B cell (primary cell): ENCODE measurements at regions not wholly inside any gene's neighbourhood (a gene's known extent, or its start where the extent isn't known, plus 50 kb on each side); places are given as distances from the start of the nearest gene placed in this dataset.

Experiments
- ATAC-seq: fragments of 200-7000 bp; cut with Tn5 transposase; one replicate; pipeline ENCODE4 v1.10.0; 2021; ENCODE audit warnings: low read depth, mild to moderate bottlenecking, moderate number of reproducible peaks, moderate library complexity
- CTCF ChIA-PET: fragments of 350-600 bp; sonication (Branson Sonifier 250); formaldehyde crosslinking; loops from one replicate; lab custom pipeline; 2021; ENCODE audit warnings: antibody characterized with exemption, inconsistent platforms; lab: Charles Lee
- POLR2A ChIA-PET: fragments of 350-600 bp; sonication (Branson Sonifier 250); formaldehyde crosslinking; loops from one replicate; lab custom pipeline; 2021; ENCODE audit warnings: antibody characterized with exemption; lab: Charles Lee
- DNase-seq: peaks from one replicate; pipeline ENCODE4 v3.0.0; 2013
- H2AFZ ChIP-seq: 2 replicates; pipeline ENCODE4 v1.6.1; 2012; ENCODE audit warnings: mild to moderate bottlenecking, low read depth, low read length; ENCODE audit not compliant: insufficient read depth, poor library complexity, severe bottlenecking
- H3K27ac ChIP-seq, 2 donors: 1 replicate in 1 of 2; 2 replicates in 1 of 2; pipeline ENCODE4 v1.5.1; 2012 to 2013; ENCODE audit warnings: low read length in 2 of 2, mild to moderate bottlenecking in 2 of 2, moderate library complexity in 1 of 2
- H3K27me3 ChIP-seq, 4 experiments: fragments of 200-600 bp in 1 of 4; sonication (generic) in 1 of 4; replicated peaks in 1 of 4; 1 replicate in 2 of 4; 2 replicates in 2 of 4; pipeline versions ENCODE4 v1.6.1 to v1.7.0; 2013 to 2016; ENCODE audit warnings: low read length in 3 of 4, mild to moderate bottlenecking in 2 of 4, mixed read lengths in 1 of 4, moderate library complexity in 1 of 4; ENCODE audit not compliant: insufficient read depth in 4 of 4, control insufficient read depth in 3 of 4; ENCODE audit errors: control extremely low read depth in 1 of 4
- H3K36me3 ChIP-seq, 2 experiments: replicated peaks in 1 of 2; 1 replicate in 1 of 2; 2 replicates in 1 of 2; pipeline versions ENCODE4 v1.6.1 to v1.7.1; 2013; ENCODE audit warnings: low read length in 1 of 2; ENCODE audit not compliant: insufficient read depth in 2 of 2, control insufficient read depth in 1 of 2; ENCODE audit errors: control extremely low read depth in 1 of 2, extremely low read depth in 1 of 2
- H3K4me1 ChIP-seq, 2 donors: fragments of 200-600 bp in 1 of 2; sonication (generic) in 1 of 2; 1 replicate in 1 of 2; 2 replicates in 1 of 2; pipeline versions ENCODE4 v1.5.1 to v1.6.1; 2013 to 2017; ENCODE audit warnings: low read length in 2 of 2; ENCODE audit not compliant: control insufficient read depth in 2 of 2, insufficient read depth in 2 of 2
- H3K4me2 ChIP-seq: replicated peaks from 2 replicates; pipeline ENCODE3; 2012; ENCODE audit warnings: mild to moderate bottlenecking, low read depth, low read length; ENCODE audit not compliant: poor library complexity, severe bottlenecking
- H3K4me3 ChIP-seq, 5 experiments: fragments of 200-600 bp in 1 of 5; sonication (generic) in 1 of 5; 1 replicate in 3 of 5; 2 replicates in 2 of 5; pipeline versions ENCODE4 v1.5.1 to v1.7.0; 2011 to 2016; ENCODE audit warnings: low read length in 4 of 5, mild to moderate bottlenecking in 4 of 5, low read depth in 2 of 5, control low read depth in 1 of 5, moderate library complexity in 1 of 5; ENCODE audit not compliant: insufficient read depth in 1 of 5; ENCODE audit errors: control extremely low read depth in 1 of 5, extremely low read depth in 1 of 5
- H3K79me2 ChIP-seq: fragments of 200-600 bp; sonication (generic); one replicate; pipeline ENCODE4 v1.6.0; 2016; ENCODE audit warnings: low read length; ENCODE audit not compliant: control insufficient read depth, insufficient read depth
- H3K9ac ChIP-seq: fragments of 200-600 bp; sonication (generic); 2 replicates; pipeline ENCODE4 v1.6.1; 2017; ENCODE audit warnings: mild to moderate bottlenecking, low read length, moderate library complexity
- H3K9me3 ChIP-seq, 3 donors: one replicate each; pipeline versions ENCODE4 v1.6.1 to v1.7.1; 2013; ENCODE audit warnings: low read length in 2 of 3; ENCODE audit not compliant: control insufficient read depth in 2 of 3, insufficient read depth in 1 of 3; ENCODE audit errors: control extremely low read depth in 1 of 3
- H4K20me1 ChIP-seq: 2 replicates; pipeline ENCODE4 v1.6.0; 2012; ENCODE audit warnings: mild to moderate bottlenecking, low read length; ENCODE audit not compliant: insufficient read depth, control insufficient read depth, poor library complexity, severe bottlenecking
- H3K27ac Mint-ChIP-seq: one replicate; pipeline ENCODE4 v1.8.0; 2021; ENCODE audit warnings: mixed read lengths
- H3K27me3 Mint-ChIP-seq: one replicate; pipeline ENCODE4 v1.8.0; 2021; ENCODE audit warnings: mixed read lengths
- H3K4me1 Mint-ChIP-seq: one replicate; pipeline ENCODE4 v1.8.0; 2021; ENCODE audit warnings: mixed read lengths
- H3K4me3 Mint-ChIP-seq: one replicate; pipeline ENCODE4 v1.8.0; 2021; ENCODE audit warnings: mixed read lengths
- H3K9me3 Mint-ChIP-seq: one replicate; pipeline ENCODE4 v1.8.0; 2022; ENCODE audit warnings: mixed read lengths; ENCODE audit not compliant: insufficient read depth
- CTCF ChIP-seq: fragments of 200-600 bp; IDR thresholded peaks from one replicate; pipeline ENCODE4 v1.8.0; 2022; ENCODE audit warnings: antibody characterized with exemption, mild to moderate bottlenecking
- EZH2 ChIP-seq: IDR thresholded peaks from 2 replicates; pipeline ENCODE4 v1.6.1; 2012; ENCODE audit warnings: borderline replicate concordance, low read depth, mild to moderate bottlenecking, moderate library complexity, low read length; ENCODE audit not compliant: insufficient read depth, poor library complexity, severe bottlenecking
- WGBS: methylation state at CpG from one replicate; pipeline ENCODE4 v1.1.5; 2013; ENCODE audit warnings: missing lambda C conversion rate; ENCODE audit not compliant: insufficient coverage; 5-methylcytosine and 5-hydroxymethylcytosine counted together
- intact Hi-C: fragments of 100-400 bp; cut with micrococcal nuclease; formaldehyde crosslinking; loops from one replicate; pipeline ENCODE4 v1.10.0; 2022

GRCh38 chr3:41018855-41019254 lies 180.4 kb upstream of the CTNNB1 start:
- DNase-seq (no peak), ATAC-seq (no peak)
- Mint-ChIP-seq H3K27me3 (peaks cover 9% of the 10 kb centered on the region), H3K4me3 (no peak overlapping the region), H3K27ac (no peak overlapping the region), H3K4me1 (no peaks in the 10 kb centered on the region), H3K9me3 (no peaks in the 10 kb centered on the region)
- no peaks in the 10 kb centered on the region for H3K9me3 ChIP-seq
- H3K36me3 ChIP-seq, result no peaks in the 10 kb centered on the region
- no peaks in the 10 kb centered on the region for H3K4me1 ChIP-seq
- no peak overlapping the region for H3K4me3 ChIP-seq
- peaks cover 0 to 8% (median 0%) of the 10 kb centered on the region in 4 experiments for H3K27me3 ChIP-seq
- ChIA-PET POLR2A (no interaction called here), CTCF (no interaction called here)
- H2AFZ ChIP-seq, result no peak overlapping the region
- TF ChIP-seq CTCF (no peak), EZH2 (no peak)
- no peak overlapping the region for H3K27ac ChIP-seq
- WGBS, result no CpG with 5 or more reads among the region's 2 CpGs
- H4K20me1 ChIP-seq, result no peaks in the 10 kb centered on the region
- intact Hi-C loops, result no loop called here
- no peak overlapping the region for H3K4me2 ChIP-seq
- H3K79me2 ChIP-seq, result no peaks in the 10 kb centered on the region
- no peak overlapping the region for H3K9ac ChIP-seq

- H3K4me3 ChIP-seq, result no peak overlapping the region
- ChIA-PET CTCF (interaction anchor here (0.6 to 1.4 kb wide), 4 partner anchors 51 to 690 kb away, joined by 3 read pairs; no protein-coding TSS in a partner anchor), POLR2A (no interaction called here)
- no peak overlapping the region for H3K4me2 ChIP-seq
- no peak overlapping the region for H3K27ac Mint-ChIP-seq
- no peaks in the 10 kb centered on the region for H3K4me1 ChIP-seq
- no peak overlapping the region for H3K4me3 Mint-ChIP-seq
- ATAC-seq (no peak), DNase-seq (no peak)
- intact Hi-C loops, result no loop called here
- H3K36me3 ChIP-seq, result no peaks in the 10 kb centered on the region
- H3K9me3 ChIP-seq, result no peaks in the 10 kb centered on the region
- H2AFZ ChIP-seq, result no peak overlapping the region
- TF ChIP-seq EZH2 (no peak), CTCF (no peak)
- WGBS, result 88% methylated on average over 4 of the region's 5 CpGs
- H3K27me3 Mint-ChIP-seq, result peaks cover 3% of the 10 kb centered on the region
- no peaks in the 10 kb centered on the region for H4K20me1 ChIP-seq
- no peaks in the 10 kb centered on the region for H3K4me1 Mint-ChIP-seq
- no peaks in the 10 kb centered on the region for H3K9me3 Mint-ChIP-seq
- H3K27me3 ChIP-seq, result peaks cover 0 to 3% (median 0%) of the 10 kb centered on the region in 4 experiments
- no peaks in the 10 kb centered on the region for H3K79me2 ChIP-seq
- H3K9ac ChIP-seq, result no peak overlapping the region
- H3K27ac ChIP-seq, result no peak overlapping the region
Measured at GRCh38 chr3:41024031-41024836, 175.1 kb upstream of the CTNNB1 start.
